Endodermal cell (in vitro differentiated cells): ENCODE measurements at regions not wholly inside any gene's neighbourhood (a gene's known extent, or its start where the extent isn't known, plus 50 kb on each side); places are given as distances from the start of the nearest gene placed in this dataset.

ENCODE experiments used
- DNase-seq: peaks from one replicate; pipeline ENCODE4 v3.0.0-alpha.2; 2017
- H3K27ac ChIP-seq: 2 replicates; pipeline ENCODE4 v1.5.1; 2013; ENCODE audit warnings: mild to moderate bottlenecking, low read depth, low read length, moderate library complexity
- H3K27me3 ChIP-seq: 2 replicates; pipeline ENCODE4 v1.6.1; 2013; ENCODE audit warnings: mild to moderate bottlenecking, low read length, moderate library complexity; ENCODE audit not compliant: insufficient read depth, control insufficient read depth, poor library complexity, severe bottlenecking
- H3K36me3 ChIP-seq: 2 replicates; pipeline ENCODE4 v1.7.0; 2013; ENCODE audit warnings: mild to moderate bottlenecking, low read length, moderate library complexity; ENCODE audit not compliant: control insufficient read depth, insufficient read depth
- H3K4me1 ChIP-seq: one replicate; pipeline ENCODE4 v1.7.0; 2013; ENCODE audit warnings: low read length; ENCODE audit not compliant: control insufficient read depth, insufficient read depth
- H3K4me3 ChIP-seq: 2 replicates; pipeline ENCODE4 v1.5.1; 2013; ENCODE audit warnings: mild to moderate bottlenecking, low read length, moderate library complexity
- H3K9ac ChIP-seq: 2 replicates; pipeline ENCODE4 v1.6.1; 2013; ENCODE audit warnings: mild to moderate bottlenecking, low read length, moderate library complexity; ENCODE audit not compliant: poor library complexity, severe bottlenecking; ENCODE audit errors: extremely low read depth
- H3K9me3 ChIP-seq: 2 replicates; pipeline ENCODE4 v1.6.1; 2013; ENCODE audit warnings: mild to moderate bottlenecking, low read length, moderate library complexity; ENCODE audit not compliant: control insufficient read depth
- H3K27ac Mint-ChIP-seq: 2 replicates; pipeline ENCODE4 v1.8.0; 2020; ENCODE audit warnings: mixed read lengths
- H3K27me3 Mint-ChIP-seq: 2 replicates; pipeline ENCODE4 v1.8.0; 2021; ENCODE audit warnings: mild to moderate bottlenecking, mixed read lengths; ENCODE audit not compliant: insufficient read depth
- H3K36me3 Mint-ChIP-seq: 2 replicates; pipeline ENCODE4 v1.8.0; 2020; ENCODE audit warnings: low read depth, mixed read lengths
- H3K4me1 Mint-ChIP-seq: 2 replicates; pipeline ENCODE4 v1.8.0; 2020; ENCODE audit warnings: mixed read lengths
- H3K4me3 Mint-ChIP-seq: 2 replicates; pipeline ENCODE4 v1.8.0; 2020; ENCODE audit warnings: mild to moderate bottlenecking, moderate library complexity, mixed read lengths
- H3K9me3 Mint-ChIP-seq: 2 replicates; pipeline ENCODE4 v1.8.0; 2020; ENCODE audit warnings: mild to moderate bottlenecking, mixed read lengths
- WGBS, 2 experiments: methylation state at CpG; one replicate each; pipeline versions ENCODE4 v1.1.5 to v1.1.7; 2013; ENCODE audit warnings: missing lambda C conversion rate in 2 of 2, mixed read lengths in 1 of 2; ENCODE audit not compliant: insufficient coverage in 1 of 2, insufficient read length in 1 of 2; 5-methylcytosine and 5-hydroxymethylcytosine counted together
- TF ChIP-seq, protein P1 (sequence below): fragments of 200-600 bp; sonication (generic); conservative IDR thresholded peaks from 2 replicates; pipeline ENCODE4 v1.5.0; 2021; ENCODE audit warnings: antibody characterized with exemption, mild to moderate bottlenecking

DNA sequence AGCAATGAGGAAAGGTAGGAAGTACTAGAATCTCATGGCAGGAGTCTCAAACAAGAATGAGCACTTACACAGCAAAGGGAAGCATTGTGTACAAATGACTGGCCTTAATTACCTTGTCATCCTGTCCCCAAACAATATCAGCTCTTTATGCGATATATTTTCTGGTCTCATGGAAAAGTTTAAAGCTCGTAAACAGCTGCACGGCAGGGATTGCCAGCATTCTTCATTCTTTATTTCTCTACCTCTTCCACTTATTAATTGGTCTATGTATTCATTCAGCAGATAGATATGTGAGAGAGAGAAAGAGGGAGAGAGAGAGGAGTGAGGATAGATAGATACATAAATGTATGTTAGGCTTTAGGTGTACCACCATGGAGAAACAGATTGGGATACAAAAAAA, 155.8 kb upstream of the FAT4 start:
- DNase-seq, result no peak
- Histone ChIP-seq H3K4me1 (no peaks in the 10 kb centered on the region), H3K27me3 (no peaks in the 10 kb centered on the region), H3K36me3 (no peaks in the 10 kb centered on the region), H3K4me3 (no peak overlapping the region), H3K9ac (no peak overlapping the region), H3K9me3 (no peaks in the 10 kb centered on the region), H3K27ac (no peak overlapping the region)
- Mint-ChIP-seq H3K4me1 (no peaks in the 10 kb centered on the region), H3K27ac (no peak overlapping the region), H3K36me3 (no peaks in the 10 kb centered on the region), H3K9me3 (no peaks in the 10 kb centered on the region), H3K27me3 (no peaks in the 10 kb centered on the region), H3K4me3 (no peak overlapping the region)
- 75 to 86% methylated on average over 1 to 3 of the region's 3 CpGs for WGBS, 2 experiments
- TF ChIP-seq, protein P1, sequence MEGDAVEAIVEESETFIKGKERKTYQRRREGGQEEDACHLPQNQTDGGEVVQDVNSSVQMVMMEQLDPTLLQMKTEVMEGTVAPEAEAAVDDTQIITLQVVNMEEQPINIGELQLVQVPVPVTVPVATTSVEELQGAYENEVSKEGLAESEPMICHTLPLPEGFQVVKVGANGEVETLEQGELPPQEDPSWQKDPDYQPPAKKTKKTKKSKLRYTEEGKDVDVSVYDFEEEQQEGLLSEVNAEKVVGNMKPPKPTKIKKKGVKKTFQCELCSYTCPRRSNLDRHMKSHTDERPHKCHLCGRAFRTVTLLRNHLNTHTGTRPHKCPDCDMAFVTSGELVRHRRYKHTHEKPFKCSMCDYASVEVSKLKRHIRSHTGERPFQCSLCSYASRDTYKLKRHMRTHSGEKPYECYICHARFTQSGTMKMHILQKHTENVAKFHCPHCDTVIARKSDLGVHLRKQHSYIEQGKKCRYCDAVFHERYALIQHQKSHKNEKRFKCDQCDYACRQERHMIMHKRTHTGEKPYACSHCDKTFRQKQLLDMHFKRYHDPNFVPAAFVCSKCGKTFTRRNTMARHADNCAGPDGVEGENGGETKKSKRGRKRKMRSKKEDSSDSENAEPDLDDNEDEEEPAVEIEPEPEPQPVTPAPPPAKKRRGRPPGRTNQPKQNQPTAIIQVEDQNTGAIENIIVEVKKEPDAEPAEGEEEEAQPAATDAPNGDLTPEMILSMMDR, result no peak

DNA sequence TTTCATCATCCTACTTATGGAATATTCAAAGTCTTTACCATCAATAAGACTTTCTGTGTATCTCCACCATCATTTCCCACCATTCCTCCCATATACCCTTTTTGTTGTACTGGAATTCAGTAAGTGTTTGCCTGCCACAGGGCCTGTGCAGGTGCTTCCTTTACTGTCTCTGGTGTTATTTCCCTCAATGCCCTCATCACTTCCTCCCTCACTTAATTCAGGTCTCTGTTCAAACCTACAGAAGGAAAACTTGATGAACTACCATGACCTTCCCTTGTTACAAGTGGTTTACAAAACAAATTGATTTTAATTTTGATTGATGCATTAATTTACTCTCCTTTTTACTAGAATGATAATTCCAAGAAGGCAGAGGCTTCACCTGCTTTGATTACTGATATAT, 159.5 kb upstream of the FAT4 start:
- H3K4me1 Mint-ChIP-seq, result no peaks in the 10 kb centered on the region
- H3K4me3 Mint-ChIP-seq, result no peak overlapping the region
- Histone ChIP-seq H3K9ac (no peak overlapping the region), H3K9me3 (no peaks in the 10 kb centered on the region), H3K36me3 (no peaks in the 10 kb centered on the region), H3K4me1 (no peaks in the 10 kb centered on the region), H3K4me3 (no peak overlapping the region), H3K27me3 (no peaks in the 10 kb centered on the region), H3K27ac (no peak overlapping the region)
- no peak for DNase-seq
- H3K27ac Mint-ChIP-seq, result no peak overlapping the region
- no peaks in the 10 kb centered on the region for H3K36me3 Mint-ChIP-seq
- TF ChIP-seq, protein P1, result no peak
- no peaks in the 10 kb centered on the region for H3K9me3 Mint-ChIP-seq
- no peaks in the 10 kb centered on the region for H3K27me3 Mint-ChIP-seq

DNA sequence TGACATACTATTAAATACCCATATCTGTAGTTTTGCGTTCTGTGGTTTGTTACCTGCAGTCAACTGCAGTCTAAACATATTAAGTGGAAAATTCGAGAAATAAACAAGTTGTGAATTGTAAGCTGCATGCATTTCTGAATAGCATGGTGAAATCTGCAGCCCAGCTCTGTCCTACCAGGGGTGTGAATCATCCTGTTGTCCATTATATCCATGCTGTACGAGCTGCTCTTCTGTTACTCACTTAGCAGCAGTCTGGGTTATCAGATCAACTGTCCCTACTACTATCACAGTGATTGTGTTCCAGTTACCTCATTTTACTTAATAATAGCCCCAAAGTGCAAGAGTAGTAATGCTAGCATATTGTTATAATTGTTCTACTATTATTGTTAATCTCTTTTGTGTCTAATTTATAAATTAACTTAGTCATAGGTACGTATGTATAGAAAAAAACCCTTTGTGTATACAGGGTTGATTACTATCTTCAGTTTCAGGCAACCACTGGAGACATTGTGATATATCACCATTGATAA, 173.7 kb upstream of the FAT4 start:
- no peaks in the 10 kb centered on the region for H3K27me3 ChIP-seq
- no peak overlapping the region for H3K4me3 Mint-ChIP-seq
- no peaks in the 10 kb centered on the region for H3K9me3 ChIP-seq
- no peak overlapping the region for H3K9ac ChIP-seq
- no peak overlapping the region for H3K4me3 ChIP-seq
- no peak overlapping the region for H3K27ac Mint-ChIP-seq
- no peaks in the 10 kb centered on the region for H3K9me3 Mint-ChIP-seq
- TF ChIP-seq, protein P1, result no peak
- no peaks in the 10 kb centered on the region for H3K4me1 ChIP-seq
- 93% methylated on average over 4 of the region's 4 CpGs; no CpG with 5 or more reads in 1 of the 2 experiments for WGBS, 2 experiments
- no peaks in the 10 kb centered on the region for H3K36me3 Mint-ChIP-seq
- no peak overlapping the region for H3K27ac ChIP-seq
- DNase-seq, result no peak
- no peaks in the 10 kb centered on the region for H3K4me1 Mint-ChIP-seq
- no peaks in the 10 kb centered on the region for H3K27me3 Mint-ChIP-seq
- no peaks in the 10 kb centered on the region for H3K36me3 ChIP-seq
